ENCODE measurements at regions not wholly inside any gene's neighbourhood (a gene's known extent, or its start where the extent isn't known, plus 50 kb on each side); places are given as distances from the start of the nearest gene placed in this dataset.

DNA sequence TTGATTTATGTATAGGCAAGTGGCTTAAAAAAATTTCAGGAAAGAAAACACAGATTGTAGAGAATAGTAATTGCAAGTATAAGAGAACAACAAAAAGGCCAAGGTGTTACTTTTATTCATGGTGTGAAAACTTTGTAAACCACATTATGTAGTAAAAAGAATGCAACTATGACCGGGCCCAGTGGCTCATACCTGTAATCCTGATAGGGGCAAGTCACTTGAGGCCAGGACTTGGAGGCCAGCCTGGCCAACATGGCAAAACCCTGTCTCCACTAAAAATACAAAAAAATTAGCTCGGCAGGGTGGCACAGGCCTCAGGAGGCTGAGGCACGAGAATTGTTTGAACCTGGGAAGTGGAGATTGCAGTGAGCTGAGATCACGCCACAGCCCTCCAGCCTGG, 131.7 kb downstream of the DCK start:
- H3K27me3 ChIP-seq = no peaks in the 10 kb centered on the region
- no peak for TF ChIP-seq EP300 (IDR thresholded peaks at IDR 0.05)
- no peak for TF ChIP-seq POLR2A (IDR thresholded peaks at IDR 0.05)
- no peak for TF ChIP-seq POLR2AphosphoS5 (IDR thresholded peaks at IDR 0.05)
- TF ChIP-seq, protein P1, sequence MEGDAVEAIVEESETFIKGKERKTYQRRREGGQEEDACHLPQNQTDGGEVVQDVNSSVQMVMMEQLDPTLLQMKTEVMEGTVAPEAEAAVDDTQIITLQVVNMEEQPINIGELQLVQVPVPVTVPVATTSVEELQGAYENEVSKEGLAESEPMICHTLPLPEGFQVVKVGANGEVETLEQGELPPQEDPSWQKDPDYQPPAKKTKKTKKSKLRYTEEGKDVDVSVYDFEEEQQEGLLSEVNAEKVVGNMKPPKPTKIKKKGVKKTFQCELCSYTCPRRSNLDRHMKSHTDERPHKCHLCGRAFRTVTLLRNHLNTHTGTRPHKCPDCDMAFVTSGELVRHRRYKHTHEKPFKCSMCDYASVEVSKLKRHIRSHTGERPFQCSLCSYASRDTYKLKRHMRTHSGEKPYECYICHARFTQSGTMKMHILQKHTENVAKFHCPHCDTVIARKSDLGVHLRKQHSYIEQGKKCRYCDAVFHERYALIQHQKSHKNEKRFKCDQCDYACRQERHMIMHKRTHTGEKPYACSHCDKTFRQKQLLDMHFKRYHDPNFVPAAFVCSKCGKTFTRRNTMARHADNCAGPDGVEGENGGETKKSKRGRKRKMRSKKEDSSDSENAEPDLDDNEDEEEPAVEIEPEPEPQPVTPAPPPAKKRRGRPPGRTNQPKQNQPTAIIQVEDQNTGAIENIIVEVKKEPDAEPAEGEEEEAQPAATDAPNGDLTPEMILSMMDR (IDR thresholded peaks at IDR 0.05) = no peak
- H3K4me3 ChIP-seq = no peak overlapping the region
- ATAC-seq = no peak
- no peak overlapping the region for H3K27ac ChIP-seq
- no peaks in the 10 kb centered on the region for H3K4me1 ChIP-seq
- H3K9me3 ChIP-seq = no peaks in the 10 kb centered on the region
- H3K36me3 ChIP-seq = no peaks in the 10 kb centered on the region
- 67 to 100% methylated on average over 1 to 4 of the region's 4 CpGs for WGBS, 2 donors (ENCODE audit: low coverage in 1 of 2)

DNA sequence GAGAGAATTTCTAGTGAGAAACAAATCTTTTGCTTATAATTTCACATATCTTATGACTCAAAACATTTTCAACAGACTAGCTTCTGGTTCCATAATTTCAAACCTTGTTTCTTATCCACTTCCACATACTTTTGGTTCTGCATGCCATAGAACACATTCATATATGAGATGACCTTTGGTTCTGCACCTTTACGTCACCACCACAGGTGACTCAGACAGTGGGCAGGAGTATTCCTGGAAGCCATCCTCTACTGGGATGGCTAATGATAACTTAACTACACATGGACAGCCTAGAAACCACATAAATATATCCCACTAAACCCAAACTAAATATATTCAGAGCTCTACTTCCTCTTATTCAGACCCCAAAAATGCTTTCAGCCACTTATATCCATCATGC, 133.3 kb downstream of the DCK start:
- Histone ChIP-seq H3K27ac (no peak overlapping the region), H3K36me3 (no peaks in the 10 kb centered on the region), H3K27me3 (no peaks in the 10 kb centered on the region), H3K4me3 (no peak overlapping the region), H3K4me1 (no peaks in the 10 kb centered on the region), H3K9me3 (no peaks in the 10 kb centered on the region)
- no peak for ATAC-seq
- 46 to 100% methylated on average over 1 of the region's 1 CpG for WGBS, 2 donors (ENCODE audit: low coverage in 1 of 2)
- TF ChIP-seq EP300 (IDR thresholded peaks at IDR 0.05) = no peak

GRCh38 chr4:71130827-71131603, 137.6 kb downstream of the DCK start:
- H3K27me3 ChIP-seq = no peaks in the 10 kb centered on the region
- TF ChIP-seq POLR2AphosphoS5 (IDR thresholded peaks at IDR 0.05) (no peak), EP300 (IDR thresholded peaks at IDR 0.05) (no peak)
- H3K4me3 ChIP-seq = no peak overlapping the region
- ATAC-seq = no peak
- WGBS, 2 donors (ENCODE audit: low coverage in 1 of 2) = 42 to 58% methylated on average over 4 to 9 of the region's 9 CpGs
- H3K27ac ChIP-seq = no peak overlapping the region
- no peaks in the 10 kb centered on the region for H3K9me3 ChIP-seq
- no peaks in the 10 kb centered on the region for H3K36me3 ChIP-seq
- H3K4me1 ChIP-seq = no peaks in the 10 kb centered on the region

GRCh38 chr4:71132486-71132885, 139.0 kb downstream of the DCK start:
- Histone ChIP-seq H3K4me3 (no peak overlapping the region), H3K36me3 (no peaks in the 10 kb centered on the region), H3K4me1 (no peaks in the 10 kb centered on the region), H3K27ac (no peak overlapping the region), H3K27me3 (no peaks in the 10 kb centered on the region), H3K9me3 (no peaks in the 10 kb centered on the region)
- TF ChIP-seq EP300 (IDR thresholded peaks at IDR 0.05) (no peak), POLR2AphosphoS5 (IDR thresholded peaks at IDR 0.05) (no peak), POLR2A (IDR thresholded peaks at IDR 0.05) (no peak)
- TF ChIP-seq, protein P1 (IDR thresholded peaks at IDR 0.05) = no peak
- ATAC-seq = no peak

GRCh38 chr4:71133491-71133890, 140.0 kb downstream of the DCK start:
- no peak for ATAC-seq
- Histone ChIP-seq H3K4me3 (no peak overlapping the region), H3K9me3 (no peaks in the 10 kb centered on the region), H3K36me3 (no peaks in the 10 kb centered on the region), H3K27me3 (no peaks in the 10 kb centered on the region), H3K27ac (no peak overlapping the region), H3K4me1 (no peaks in the 10 kb centered on the region)
- TF ChIP-seq POLR2A (IDR thresholded peaks at IDR 0.05) (no peak), POLR2AphosphoS5 (IDR thresholded peaks at IDR 0.05) (no peak), EP300 (IDR thresholded peaks at IDR 0.05) (no peak)
- TF ChIP-seq, protein P1 (IDR thresholded peaks at IDR 0.05) = no peak
- WGBS, 2 donors (ENCODE audit: low coverage in 1 of 2) = 86 to 95% methylated on average over 4 to 5 of the region's 6 CpGs

DNA sequence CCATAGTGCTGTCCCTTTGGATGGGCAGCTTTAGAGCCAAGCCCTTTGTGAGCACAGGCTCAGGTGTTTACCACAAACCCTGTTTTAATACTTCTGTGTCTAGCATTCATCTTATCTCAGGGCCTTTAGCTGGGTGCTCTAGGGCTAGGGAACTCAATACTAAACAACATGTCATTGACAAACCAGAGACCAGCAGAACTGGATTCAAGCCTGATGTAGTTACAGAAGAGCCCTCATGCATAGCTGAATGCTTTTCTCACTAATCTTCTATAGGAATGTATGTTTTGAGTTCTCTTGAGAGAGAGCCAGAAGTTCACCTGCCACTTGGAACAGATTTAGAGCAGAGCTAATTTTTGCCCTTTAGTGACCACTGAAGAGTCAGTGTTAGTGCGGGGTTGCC, 142.6 kb downstream of the DCK start:
- H3K9me3 ChIP-seq = no peaks in the 10 kb centered on the region
- H3K27me3 ChIP-seq = no peaks in the 10 kb centered on the region
- ATAC-seq = no peak
- H3K4me1 ChIP-seq = no peaks in the 10 kb centered on the region
- H3K4me3 ChIP-seq = no peak overlapping the region
- TF ChIP-seq POLR2A (IDR thresholded peaks at IDR 0.05) = no peak
- no peak for TF ChIP-seq EP300 (IDR thresholded peaks at IDR 0.05)
- no peak for TF ChIP-seq POLR2AphosphoS5 (IDR thresholded peaks at IDR 0.05)
- TF ChIP-seq, protein P1 (IDR thresholded peaks at IDR 0.05) = no peak
- WGBS, 2 donors (ENCODE audit: low coverage in 1 of 2) = 60% methylated on average over 1 of the region's 1 CpG; no CpG with 5 or more reads in 1 of the 2 donors
- no peak overlapping the region for H3K27ac ChIP-seq
- H3K36me3 ChIP-seq = no peaks in the 10 kb centered on the region

Data from gastroesophageal sphincter (tissue), 4 donors.